Activated CD8-positive, alpha-beta memory T cell treated with anti-CD3 and anti-CD28 coated beads, Interleukin-2, amount 50 U/mL, for 24 hours (primary cell): ENCODE measurements at regions not wholly inside any gene's neighbourhood (a gene's known extent, or its start where the extent isn't known, plus 50 kb on each side); places are given as distances from the start of the nearest gene placed in this dataset.

Experiments used
- DNase-seq: peaks from one replicate; pipeline ENCODE4 v3.0.0-alpha.2; 2020; ENCODE audit errors: extremely low read depth

DNA sequence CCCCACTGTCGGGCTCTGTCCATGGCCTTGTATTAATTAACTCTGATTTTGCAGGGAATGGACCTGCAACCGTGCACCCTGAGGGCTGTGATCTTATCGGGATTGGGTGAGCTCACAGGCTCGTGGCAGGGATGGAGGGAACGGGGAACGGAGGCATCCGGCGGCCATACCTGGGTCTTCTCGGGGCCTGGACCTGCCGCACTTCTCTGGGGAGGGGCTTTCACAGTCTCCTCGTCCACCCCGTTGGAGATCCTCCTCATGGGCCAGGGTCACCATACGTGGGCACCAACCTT, 57.5 kb upstream of the SHH start:
- no peak for DNase-seq

DNA sequence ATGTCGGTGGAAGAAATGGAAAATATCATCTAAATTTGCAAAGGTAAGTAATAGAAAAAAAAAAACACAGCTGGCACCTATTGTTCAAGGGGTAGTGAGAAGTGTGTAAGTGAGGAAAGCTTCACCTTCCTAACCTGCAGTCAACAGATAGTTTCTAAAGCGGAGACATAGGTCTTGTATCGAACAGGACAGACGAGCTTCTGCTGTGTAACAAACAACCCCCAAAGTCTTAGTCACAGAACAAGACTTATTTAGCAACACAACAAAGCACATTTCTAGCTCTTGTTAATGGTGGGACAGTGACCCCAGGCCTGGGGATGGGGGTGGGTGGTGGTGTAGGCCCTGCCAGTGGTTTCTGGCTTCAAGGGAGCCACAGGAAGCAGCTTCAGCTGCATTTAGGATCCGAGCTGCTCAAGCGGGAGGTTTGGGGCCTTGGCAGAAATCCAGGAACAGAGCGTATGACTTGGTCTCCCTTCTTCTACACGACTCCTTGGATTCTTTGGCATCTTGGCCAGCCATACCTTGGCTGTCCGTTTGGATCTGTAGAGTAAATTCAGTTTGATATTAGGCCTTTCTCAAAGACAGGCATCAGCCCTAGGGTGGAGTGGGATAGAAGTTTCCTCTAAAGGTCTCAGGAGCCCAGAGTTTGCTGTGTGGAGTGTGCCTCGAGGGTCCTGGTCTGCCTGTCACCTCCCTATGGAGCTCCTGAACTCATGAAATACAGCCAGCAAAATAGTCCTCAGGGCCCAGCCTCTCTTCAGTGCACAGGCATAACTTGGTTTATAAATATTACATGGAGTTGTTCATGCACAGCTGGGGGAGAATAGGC, 56.9 kb upstream of the SHH start:
- no peak for DNase-seq

DNA sequence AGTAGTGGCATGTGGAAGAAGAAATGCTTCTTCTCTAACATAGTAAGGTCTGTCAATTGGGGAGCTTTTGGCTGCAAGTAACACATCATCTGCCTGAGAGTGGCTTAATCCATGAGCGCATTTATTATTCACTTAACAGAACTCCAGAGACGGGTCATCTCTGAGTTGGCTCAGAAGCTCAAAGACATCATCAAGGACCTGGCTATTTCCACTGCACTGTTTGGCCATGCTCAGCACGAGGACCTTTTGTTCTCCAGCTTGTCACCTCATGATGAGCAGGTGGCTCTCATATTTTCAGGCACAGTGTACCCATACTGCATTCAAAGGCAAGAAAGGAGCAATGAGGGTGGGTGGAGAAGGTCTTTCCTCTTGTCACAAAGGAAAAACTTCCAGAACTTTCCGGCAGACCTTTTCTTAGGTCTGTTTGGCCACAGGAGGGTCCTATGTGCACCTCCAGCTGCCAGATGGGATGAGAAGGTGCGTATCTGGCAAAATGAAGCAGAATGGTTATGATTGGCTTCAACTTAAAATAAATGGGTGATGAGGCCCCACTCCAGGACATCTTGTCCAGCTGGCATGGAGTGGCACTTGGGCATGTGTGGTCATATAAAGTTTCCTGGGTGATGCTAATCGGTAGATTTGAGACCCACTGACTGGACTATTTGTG, 55.6 kb upstream of the SHH start:
- DNase-seq = no peak

DNA sequence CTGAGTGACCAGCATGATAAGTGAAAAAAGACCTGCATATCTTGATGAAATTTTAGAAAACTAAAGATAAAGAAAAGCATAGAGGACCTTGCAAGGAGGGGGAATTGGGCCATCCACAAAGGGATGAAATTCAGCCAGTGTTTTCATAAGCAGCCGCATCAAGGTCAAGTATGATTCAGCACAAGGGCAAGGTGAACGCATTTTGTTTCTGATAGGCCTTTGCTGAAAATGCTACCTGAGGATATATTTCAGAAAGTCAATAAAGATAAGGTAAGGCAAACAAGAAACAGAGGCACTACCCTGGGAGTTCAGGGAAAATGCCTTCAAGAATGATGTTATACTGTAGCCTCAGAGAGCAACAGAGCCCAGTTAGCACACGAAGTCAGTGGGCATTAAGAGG, 55.0 kb upstream of the SHH start:
- no peak for DNase-seq

DNA sequence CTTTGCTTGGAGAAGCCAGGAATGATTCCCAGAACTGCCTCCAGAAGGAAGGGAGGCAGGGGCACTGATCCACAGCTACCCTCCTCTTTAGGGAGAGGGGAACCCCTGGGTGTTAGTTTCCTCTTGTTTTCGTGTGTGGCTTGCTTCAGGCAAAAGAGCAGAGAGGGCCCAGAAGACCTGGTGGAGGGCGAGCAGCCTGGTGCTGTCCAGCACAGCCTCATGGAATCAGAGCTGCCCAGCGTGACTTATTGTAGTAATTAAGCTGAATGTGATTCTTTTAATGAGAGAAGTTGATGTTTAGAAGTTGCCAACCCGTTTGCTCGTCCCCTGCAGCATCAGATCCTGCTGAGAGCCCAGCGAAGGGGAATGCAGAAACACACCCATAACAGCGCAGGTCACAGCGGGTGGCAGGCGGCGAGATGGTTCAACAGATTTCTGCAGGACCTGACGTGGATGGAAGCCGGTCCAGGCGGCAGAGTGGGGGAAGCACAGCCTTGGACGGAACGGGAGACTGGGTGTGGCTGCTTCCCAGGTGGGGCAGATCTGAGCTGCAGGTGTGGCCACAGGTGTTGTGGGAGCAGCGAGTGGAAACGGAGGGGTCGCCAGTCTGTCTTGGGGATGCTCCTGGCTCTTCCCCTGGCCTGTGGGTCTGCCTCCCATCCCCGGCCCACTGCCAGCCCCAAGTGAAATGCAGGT, 53.7 kb upstream of the SHH start:
- DNase-seq = no peak

DNA sequence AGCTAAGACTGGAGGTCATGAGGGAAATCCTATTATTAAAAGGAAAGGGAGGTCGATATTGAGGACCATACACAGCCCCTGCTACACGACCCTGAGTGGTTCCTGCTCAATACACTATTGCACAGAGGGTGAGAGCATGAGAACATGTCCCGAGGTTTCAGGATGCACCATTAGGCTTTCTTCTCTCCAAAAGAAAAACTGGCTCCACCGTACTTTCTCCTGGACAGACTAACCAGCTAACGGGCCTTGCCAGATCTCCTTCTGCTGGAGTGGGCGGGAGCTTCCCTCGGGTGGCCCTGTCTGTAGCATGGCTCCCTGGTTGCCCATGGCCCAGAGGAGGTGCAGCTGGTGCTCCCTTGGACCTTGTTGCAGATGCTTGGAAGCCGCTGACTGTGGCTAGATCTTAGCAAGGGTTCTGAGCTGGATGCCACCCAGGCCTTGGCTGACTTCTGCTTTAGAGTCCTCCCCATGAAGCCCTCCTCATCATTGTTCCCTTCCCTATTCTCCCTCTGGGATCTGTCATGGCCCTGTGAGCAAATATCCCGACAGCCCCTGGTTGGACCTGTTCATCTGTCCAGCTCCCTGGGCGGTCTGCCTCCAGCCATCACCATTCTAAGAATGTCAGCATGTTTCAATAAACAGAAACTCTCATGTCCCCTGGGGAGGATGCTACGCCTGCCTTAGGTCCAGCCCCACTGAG, 52.9 kb upstream of the SHH start:
- DNase-seq = no peak

DNA sequence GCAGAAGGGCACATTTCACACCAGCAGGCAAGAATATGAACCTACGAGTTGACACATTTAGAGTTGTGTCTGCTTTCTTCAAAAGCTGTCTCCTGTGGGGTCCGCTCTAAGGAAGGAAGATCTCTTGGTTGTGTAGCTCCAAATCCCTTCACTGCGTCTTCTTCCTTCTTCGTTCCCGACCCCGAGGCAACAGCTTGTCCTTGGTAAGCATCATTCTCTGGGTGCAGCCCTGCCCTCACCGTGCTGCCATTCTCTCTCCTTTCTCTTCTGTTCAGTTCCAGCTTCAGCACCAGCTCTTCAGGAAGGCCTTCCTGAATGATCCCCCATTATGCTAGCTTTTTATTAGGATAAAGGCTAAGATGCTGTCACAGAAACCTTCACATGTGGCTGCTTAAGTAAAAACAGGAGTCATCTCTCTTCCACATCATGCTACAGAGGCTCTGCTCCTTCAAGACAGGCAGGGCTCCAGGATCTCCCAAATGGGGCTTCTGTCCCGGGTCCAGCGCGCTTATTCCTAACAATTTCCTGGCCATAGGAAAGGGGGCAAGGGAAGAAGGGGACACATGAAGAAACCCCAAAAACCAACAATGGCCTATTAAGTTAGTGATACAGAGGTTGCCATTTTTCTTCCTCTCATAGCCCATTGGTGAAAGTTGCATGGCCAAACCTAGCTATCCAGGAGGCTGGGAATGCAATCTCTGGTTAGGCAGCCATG, 52.2 kb upstream of the SHH start:
- DNase-seq = no peak

DNA sequence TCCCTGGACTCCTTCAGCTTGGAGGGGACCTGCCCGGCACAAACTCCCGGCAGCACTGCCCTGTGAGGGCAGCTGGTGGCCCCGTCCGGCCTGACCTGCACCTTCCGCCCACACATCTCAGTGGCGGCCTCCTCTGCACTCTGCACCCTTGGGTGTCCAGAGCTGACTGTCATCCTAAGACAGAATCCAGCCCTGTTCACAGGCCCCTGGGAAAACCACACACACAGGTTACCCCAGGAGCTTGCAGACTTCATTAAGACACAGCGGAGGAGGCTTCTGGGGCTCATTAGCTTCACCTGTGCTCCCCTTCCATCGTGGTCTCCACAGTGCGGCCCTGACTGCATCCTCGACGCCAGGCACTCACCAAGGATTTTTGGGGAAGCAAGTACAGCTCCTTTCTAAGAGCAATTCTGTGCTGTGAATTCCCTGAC, 51.5 kb upstream of the SHH start:
- DNase-seq = no peak

DNA sequence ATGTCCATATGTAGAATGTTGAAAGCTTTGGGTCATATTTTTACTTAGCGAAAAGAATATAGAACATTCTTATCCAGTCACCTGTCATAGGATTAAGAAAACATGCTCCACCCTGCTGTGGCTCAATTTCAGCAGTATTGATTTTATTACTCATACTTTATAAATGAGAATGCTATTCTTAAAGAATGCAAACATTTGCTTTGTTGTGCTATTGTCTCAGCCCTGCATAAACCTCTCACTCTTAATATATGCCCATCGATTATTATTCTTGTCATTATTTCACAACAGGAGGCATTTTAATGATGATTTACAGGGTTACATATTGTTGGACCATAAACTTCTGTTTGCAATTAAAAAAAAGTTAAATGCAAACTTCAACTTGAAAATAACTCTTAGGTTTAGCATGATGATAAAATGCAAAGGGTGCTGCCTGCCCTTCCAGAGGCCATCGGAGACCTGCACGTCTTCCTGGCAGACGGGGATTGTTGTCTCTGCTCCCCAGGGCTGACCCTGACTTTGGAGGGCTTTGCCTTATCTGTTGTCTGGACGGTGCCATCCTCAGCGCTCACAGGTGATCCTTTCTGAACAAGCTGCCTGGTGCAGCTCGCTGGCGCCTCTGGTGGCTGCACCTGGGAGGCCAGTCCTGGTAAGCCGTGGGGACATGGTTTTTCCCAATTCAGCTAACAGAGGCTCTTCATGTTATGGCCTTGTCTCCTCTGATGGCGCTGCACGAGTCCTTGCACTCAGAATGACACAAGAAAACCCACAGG, 50.0 kb upstream of the SHH start:
- DNase-seq = no peak
